AG10803 (cell line): ENCODE measurements at regions not wholly inside any gene's neighbourhood (a gene's known extent, or its start where the extent isn't known, plus 50 kb on each side); places are given as distances from the start of the nearest gene placed in this dataset.

ENCODE experiments used
- DNase-seq: peaks from one replicate; pipeline ENCODE4 v3.0.0; 2010; ENCODE audit warnings: low read depth
- H3K4me3 ChIP-seq: 2 replicates; pipeline ENCODE4 v1.5.1; 2011; ENCODE audit warnings: mild to moderate bottlenecking, low read length, control low read depth
- TF ChIP-seq, protein P1 (sequence below): conservative IDR thresholded peaks from 2 replicates; pipeline ENCODE4 v1.5.1; 2011; ENCODE audit warnings: mild to moderate bottlenecking, low read length, control low read depth, inconsistent platforms

- H3K4me3 ChIP-seq, result no peak overlapping the region
- TF ChIP-seq, protein P1, sequence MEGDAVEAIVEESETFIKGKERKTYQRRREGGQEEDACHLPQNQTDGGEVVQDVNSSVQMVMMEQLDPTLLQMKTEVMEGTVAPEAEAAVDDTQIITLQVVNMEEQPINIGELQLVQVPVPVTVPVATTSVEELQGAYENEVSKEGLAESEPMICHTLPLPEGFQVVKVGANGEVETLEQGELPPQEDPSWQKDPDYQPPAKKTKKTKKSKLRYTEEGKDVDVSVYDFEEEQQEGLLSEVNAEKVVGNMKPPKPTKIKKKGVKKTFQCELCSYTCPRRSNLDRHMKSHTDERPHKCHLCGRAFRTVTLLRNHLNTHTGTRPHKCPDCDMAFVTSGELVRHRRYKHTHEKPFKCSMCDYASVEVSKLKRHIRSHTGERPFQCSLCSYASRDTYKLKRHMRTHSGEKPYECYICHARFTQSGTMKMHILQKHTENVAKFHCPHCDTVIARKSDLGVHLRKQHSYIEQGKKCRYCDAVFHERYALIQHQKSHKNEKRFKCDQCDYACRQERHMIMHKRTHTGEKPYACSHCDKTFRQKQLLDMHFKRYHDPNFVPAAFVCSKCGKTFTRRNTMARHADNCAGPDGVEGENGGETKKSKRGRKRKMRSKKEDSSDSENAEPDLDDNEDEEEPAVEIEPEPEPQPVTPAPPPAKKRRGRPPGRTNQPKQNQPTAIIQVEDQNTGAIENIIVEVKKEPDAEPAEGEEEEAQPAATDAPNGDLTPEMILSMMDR, result no peak
- DNase-seq, result no peak
Measured at GRCh38 chr6:69593706-69594105, 203.1 kb downstream of the LMBRD1 start.

DNA sequence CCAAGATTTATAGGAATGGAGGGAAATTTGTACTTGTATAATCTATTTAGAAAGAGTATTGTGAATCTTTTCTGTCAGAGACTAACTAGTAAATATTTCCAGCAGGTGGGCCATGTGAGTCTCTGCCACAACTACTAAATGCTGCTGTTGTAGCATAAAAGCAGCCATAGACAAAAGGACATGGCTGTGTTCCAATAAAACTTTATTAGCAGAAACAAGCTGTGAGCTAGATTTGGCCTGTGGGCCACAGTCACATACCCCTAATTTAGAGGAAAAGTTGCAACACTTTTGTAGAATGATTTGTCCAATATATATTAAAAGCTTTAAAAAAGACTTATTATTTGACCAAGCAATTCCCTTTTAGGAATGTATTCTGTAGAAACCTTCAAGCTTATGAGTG is 207.2 kb downstream of the LMBRD1 start:
- TF ChIP-seq, protein P1, result no peak
- no peak overlapping the region for H3K4me3 ChIP-seq
- DNase-seq, result no peak

- peak; percentile 8 for DNase-seq
- TF ChIP-seq, protein P1, result no peak
- H3K4me3 ChIP-seq, result no peak overlapping the region
Measured at GRCh38 chr6:69584913-69585729, 211.7 kb downstream of the LMBRD1 start.

DNA sequence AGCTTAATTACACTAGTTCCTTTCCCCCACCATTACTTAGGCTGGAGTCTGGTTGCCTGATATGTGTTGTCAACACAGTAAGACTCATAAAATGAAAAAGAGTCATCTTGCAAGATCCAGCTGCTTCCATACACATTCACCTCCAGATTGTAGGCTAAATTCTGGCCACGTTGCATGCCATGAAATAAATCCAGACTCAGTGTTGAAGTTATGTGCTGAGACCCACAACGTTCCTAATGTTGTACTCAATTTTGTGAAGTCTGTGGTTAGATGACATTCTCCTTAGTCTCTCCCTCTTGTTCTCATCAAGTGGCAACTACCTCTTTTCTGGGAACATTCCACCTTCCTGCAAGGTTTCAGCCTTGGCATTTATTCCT is 212.3 kb downstream of the LMBRD1 start:
- DNase-seq, result peak; percentile 56
- TF ChIP-seq, protein P1, result no peak
- no peak overlapping the region for H3K4me3 ChIP-seq

DNA sequence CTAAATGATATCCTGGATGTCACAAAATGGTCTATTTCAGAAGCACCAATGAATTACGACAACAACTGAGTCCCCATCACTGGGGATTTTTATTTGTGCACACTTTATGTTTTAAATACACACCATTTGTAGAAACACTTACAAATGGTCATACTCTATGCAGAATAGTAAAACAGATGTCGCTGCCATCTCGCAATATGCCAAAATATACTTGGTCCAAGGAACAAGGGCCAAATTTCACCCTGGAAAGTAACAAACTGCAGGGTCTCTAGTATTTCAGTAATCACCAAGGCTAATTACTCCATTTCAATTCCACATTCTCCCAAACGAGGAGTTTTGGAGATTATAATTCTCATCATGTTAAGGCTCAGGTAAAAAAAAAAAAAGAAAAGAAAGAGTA is 215.2 kb downstream of the LMBRD1 start:
- no peak for DNase-seq
- TF ChIP-seq, protein P1, result no peak
- no peak overlapping the region for H3K4me3 ChIP-seq

DNA sequence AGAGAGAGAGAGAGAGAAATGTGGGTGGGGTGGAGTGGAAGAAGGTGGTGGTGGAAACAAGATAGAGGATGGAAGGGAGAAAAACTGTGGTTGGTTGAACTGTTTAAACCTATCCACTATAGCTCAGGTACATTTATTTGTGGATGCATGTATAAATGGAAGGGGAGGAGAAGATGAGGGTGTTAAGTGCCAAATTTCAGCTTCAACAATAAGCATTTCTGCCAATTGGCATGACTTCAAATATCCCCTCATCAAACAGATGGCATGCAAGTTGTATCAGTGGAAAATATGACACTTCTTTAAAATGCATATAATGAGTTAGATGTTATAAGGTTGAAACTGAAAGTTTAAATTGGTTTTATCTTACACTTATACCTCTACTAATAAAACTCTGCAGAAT is 216.1 kb downstream of the LMBRD1 start:
- TF ChIP-seq, protein P1, result no peak
- H3K4me3 ChIP-seq, result no peak overlapping the region
- DNase-seq, result no peak

DNA sequence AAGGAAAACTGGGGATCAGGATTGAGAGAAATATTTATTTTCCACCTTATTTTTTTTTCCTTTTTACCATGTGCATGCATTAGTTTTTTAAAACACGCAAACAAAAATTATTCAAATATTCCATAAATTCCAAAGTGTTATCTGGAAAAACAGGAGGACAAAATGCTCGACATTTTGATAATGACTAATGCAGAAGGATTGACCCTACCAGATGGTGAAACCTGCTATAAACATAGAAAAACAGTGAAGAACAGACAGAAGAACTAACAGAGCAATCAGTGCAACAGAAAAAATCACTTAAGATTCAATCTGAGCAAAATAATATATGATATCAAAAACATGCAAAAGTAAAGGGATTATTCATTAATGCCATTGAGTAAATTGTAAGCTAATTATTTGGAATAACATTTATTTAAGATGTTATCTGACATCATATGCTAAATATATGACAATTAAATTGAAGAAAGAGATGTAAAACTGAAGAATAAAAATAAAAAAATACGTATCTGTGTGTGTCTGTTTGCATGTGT is 218.4 kb downstream of the LMBRD1 start:
- no peak overlapping the region for H3K4me3 ChIP-seq
- TF ChIP-seq, protein P1, result no peak
- DNase-seq, result no peak
